ENCODE measurements at regions not wholly inside any gene's neighbourhood (a gene's known extent, or its start where the extent isn't known, plus 50 kb on each side); places are given as distances from the start of the nearest gene placed in this dataset.
"Not testable (repeated sequence)": the region's sequence is repeated elsewhere in the genome, so short reads cannot be mapped to it uniquely, and the experiment has no call there.

- DNase-seq (ENCODE audit: low spot score), result no peak
These were observed 163.9 kb upstream of the PPP1R3A start for GRCh38 chr7:114082642-114083165.

- peak; percentile 19 for DNase-seq (ENCODE audit: low spot score)
These were observed 163.0 kb upstream of the PPP1R3A start for GRCh38 chr7:114081606-114082425.

DNA sequence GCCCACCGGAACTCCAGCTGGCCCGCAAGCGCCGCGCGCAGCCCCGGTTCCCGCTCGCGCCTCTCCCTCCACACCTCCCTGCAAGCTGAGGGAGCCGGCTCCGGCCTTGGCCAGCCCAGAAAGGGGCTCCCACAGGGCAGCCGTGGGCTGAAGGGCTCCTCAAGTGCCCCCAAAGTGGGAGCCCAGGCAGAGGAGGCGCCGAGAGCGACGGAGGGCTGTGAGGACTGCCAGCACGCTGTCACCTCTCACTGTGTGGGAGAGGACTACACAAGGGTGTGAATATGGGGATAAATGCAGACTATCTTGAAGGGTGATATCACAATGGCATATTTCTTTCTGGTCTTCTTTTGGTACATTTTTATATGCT is 158.3 kb upstream of the PPP1R3A start:
- not testable (repeated sequence) for DNase-seq (ENCODE audit: low spot score)

DNA sequence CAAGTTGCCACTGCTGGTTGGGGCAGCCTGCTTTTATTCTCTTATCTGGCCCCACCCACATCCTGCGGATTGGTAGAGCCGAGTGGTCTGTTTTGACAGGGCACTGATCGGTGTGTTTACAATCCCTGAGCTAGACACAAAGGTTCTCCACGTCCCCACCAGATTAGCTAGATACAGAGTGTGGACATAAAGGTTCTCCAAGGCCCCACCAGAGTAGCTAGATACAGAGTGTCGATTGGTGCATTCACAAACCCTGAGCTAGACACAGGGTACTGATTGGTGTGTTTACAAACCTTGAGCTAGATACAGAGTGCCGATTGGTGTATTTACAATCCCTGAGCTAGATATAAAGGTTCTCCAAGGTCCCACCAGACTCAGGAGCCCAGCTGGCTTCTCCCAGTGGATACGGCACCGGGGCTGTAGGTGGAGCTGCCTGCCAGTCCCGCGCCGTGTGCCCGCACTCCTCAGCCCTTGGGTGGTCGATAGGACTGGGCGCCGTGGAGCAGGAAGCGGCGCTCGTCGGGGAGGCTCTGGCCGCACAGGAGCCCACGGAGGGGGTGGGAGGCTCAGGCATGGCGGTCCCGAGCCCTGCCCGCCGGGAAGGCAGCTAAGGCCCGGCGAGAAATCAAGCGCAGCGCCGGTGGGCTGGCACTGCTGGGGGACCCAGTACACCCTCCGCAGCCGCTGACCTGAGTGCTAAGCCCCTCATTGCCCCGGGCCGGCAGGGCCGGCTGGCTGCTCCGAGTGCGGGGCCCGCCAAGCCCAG is 157.8 kb upstream of the PPP1R3A start:
- DNase-seq (ENCODE audit: low spot score), result not testable (repeated sequence)

DNA sequence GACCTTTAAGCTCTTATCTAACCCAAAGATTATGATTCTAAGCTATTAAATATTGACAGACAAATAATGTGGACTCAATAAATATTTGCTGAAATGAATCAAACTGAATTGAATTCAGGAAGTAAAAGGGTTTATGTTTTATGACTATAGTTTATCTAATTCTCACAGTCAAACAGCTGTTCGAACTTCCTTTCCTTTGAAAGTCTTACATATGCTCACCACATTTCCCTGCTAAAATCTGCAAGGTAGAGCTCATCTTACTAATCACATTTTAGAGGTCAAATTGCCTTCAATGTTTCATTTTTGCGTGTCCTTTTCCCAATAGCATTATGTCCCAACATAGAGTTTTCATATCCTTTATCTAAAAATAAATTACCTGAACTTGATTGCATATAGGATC is 154.9 kb upstream of the PPP1R3A start:
- no peak for DNase-seq (ENCODE audit: low spot score)

- DNase-seq (ENCODE audit: low spot score), result no peak
These were observed 151.4 kb upstream of the PPP1R3A start for GRCh38 chr7:114070246-114070645.

DNA sequence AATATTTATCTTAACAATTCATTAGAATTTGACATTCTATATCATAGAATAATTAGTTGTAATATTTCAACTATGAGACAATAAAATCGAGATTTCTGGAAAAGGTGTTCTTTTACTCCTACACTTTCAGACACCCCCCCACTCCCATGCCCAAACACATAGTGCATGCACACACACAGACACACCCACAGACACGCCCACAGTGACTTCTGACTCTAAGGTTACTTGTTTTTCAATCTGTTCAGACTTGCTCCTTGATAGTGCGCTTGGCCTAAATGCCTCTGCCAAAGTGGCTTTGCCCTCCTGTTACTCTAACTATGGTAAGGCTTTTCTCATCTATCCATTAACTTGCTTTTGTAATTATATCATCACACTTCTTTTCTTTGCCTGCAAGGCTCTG is 144.0 kb upstream of the PPP1R3A start:
- DNase-seq (ENCODE audit: low spot score), result no peak

GRCh38 chr7:114051871-114052331 is 133.1 kb upstream of the PPP1R3A start:
- DNase-seq (ENCODE audit: low spot score), result no peak

DNA sequence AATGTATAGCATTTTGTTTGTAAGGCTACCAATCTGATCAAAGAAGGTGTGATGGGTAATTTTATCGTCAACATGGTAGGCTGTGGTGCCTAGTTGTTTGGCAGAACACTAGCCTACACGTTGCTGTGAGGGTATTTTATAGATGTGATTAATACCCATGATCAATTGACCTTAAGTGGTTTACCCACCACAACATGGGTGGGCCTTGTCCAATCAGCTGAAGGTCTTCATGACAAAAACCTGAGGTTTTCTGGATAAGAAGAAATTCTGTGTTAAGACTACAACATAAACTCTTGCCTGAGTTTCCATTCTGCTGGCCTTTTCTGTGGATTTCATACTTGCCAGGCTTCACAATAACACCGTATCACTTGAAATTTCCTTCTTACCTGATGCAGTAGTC is 131.8 kb upstream of the PPP1R3A start:
- no peak for DNase-seq (ENCODE audit: low spot score)

DNA sequence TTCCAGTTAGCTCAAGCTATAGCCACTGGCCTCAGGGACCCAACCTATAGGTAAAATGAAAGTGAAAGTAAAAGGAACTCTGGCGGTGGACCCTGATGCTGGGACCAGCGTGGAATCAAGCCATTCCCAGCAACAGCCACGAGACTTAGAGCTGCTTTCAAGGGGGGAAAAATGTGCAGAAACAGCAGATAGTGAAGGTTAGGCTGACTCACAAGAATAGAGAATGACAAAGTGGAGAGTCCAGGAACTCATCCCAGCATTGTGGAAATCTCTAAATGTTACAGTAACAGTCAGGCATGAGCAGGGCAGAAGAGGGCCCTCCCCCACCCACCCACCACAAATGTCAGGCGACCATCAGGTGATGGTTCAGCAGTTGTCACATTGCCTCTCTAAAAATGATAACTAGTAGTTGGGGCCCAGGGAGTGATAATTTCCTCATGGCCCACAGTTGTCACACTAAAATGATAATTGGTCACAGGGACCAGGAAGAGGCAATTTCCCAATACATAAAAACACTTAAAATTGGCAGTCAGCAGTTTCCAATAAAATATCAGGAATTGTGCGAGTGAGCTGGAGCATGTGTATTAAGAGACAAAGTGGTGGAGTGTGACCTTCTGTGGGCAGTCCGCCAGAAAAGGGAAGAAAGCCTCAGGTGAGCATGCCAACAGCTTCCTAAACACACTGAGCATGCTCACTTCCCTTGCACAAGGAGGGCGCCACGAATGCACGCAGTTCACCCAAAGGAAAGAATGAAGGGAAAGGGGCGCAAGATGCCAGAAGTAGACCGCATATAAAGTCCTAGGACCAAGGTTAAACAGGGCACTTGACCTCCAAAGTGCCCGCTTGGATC is 129.8 kb upstream of the PPP1R3A start:
- peak; percentile 21 for DNase-seq (ENCODE audit: low spot score)

- peak; percentile 38 for DNase-seq (ENCODE audit: low spot score)
These were observed 129.1 kb upstream of the PPP1R3A start for GRCh38 chr7:114047889-114048288.

GRCh38 chr7:114033475-114033874 is 114.7 kb upstream of the PPP1R3A start:
- no peak for DNase-seq (ENCODE audit: low spot score)

- peak; percentile 73 for DNase-seq (ENCODE audit: low spot score)
These were observed 107.8 kb upstream of the PPP1R3A start for GRCh38 chr7:114026486-114027089.

GRCh38 chr7:114021135-114021534 is 102.3 kb upstream of the PPP1R3A start:
- DNase-seq (ENCODE audit: low spot score), result no peak

- DNase-seq (ENCODE audit: low spot score), result no peak
These were observed 89.9 kb upstream of the PPP1R3A start for GRCh38 chr7:114008696-114009095.

- DNase-seq (ENCODE audit: low spot score), result no peak
These were observed 88.6 kb upstream of the PPP1R3A start for GRCh38 chr7:114007386-114007785.

GRCh38 chr7:113998934-113999333 is 80.1 kb upstream of the PPP1R3A start:
- DNase-seq (ENCODE audit: low spot score), result no peak

DNA sequence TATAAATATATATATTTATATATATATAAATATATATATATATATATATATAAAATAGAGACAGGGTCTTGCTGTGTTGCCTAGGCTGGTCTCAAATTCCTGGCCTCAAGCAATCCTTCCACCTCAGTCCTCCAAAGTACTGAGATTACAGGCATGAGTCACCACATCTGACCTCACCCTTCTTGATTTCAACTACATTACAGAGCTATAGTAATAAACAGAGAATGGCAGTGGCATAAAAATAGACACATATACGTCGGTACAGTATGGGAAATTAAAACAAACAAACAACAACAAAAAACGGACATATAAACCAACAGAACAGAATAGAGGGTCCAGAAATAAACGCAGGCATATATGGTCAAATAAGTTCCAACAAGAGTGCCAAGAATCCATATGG is 77.6 kb upstream of the PPP1R3A start:
- no peak for DNase-seq (ENCODE audit: low spot score)

DNA sequence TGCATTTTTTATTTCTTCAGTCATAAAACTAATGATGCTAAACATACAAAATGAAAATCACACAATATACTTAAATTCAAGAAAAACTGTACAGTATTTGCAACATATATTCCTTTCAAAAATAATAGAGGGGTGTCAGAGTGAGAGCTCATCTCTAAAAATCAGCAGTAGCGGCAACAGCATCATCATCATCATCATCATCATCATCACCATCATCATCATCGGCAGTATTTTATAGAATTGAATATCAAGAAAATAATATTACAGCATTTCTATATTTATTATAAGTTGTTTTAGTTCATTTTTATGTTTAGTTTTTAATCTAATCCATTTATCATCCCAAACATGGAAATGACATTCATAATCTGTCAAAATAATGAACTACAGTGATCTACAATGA is 67.4 kb upstream of the PPP1R3A start:
- DNase-seq (ENCODE audit: low spot score), result no peak

DNA sequence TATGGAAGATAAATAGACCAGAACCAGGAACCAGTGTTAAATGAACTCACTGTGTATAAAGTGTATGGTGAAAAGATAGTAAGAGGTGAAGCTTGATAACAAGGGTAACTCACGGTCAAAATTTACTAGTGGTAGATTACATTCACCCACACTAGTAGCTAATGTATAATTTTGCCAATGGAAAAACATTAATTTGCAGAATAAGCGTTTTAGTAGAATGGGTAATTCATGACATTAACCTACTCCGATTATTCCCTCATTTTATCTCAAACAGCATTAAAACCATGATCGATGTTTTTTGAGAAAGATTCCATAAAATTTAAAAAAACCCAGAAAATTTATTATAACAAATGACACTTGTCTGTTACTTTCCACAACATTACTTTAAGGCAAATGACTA is 57.7 kb upstream of the PPP1R3A start:
- DNase-seq (ENCODE audit: low spot score), result no peak

DNA sequence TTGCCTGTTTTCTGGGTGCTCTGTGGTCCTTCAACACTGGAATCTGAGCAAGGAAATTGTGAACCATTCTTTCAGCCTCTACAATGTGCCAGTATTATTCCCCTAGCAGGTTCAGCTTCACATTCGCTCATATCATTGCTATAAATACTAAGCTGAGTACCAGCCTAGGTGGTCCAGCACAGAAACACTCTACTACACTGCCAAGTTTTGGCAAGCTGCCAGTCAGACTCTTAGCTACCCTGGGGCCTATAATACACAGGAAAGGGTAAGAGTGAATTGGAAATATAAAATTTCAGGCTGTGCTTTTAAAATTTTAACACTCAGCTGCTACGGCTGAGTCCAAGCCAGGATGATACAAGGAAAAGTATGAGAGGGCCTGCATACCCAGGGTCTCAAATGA is 49.9 kb upstream of the PPP1R3A start:
- DNase-seq (ENCODE audit: low spot score), result no peak
